HG02870 (cell line): ENCODE measurements at regions not wholly inside any gene's neighbourhood (a gene's known extent, or its start where the extent isn't known, plus 50 kb on each side); places are given as distances from the start of the nearest gene placed in this dataset.
"Not testable (repeated sequence)": the region's sequence is repeated elsewhere in the genome, so short reads cannot be mapped to it uniquely, and the experiment has no call there.

ENCODE experiments used
- ATAC-seq: cut with Tn5 transposase; IDR thresholded peaks from one replicate; pipeline ENCODE4 v1.9.1; 2021; ENCODE audit warnings: mild to moderate bottlenecking, moderate library complexity; ENCODE audit not compliant: unreplicated experiment

DNA sequence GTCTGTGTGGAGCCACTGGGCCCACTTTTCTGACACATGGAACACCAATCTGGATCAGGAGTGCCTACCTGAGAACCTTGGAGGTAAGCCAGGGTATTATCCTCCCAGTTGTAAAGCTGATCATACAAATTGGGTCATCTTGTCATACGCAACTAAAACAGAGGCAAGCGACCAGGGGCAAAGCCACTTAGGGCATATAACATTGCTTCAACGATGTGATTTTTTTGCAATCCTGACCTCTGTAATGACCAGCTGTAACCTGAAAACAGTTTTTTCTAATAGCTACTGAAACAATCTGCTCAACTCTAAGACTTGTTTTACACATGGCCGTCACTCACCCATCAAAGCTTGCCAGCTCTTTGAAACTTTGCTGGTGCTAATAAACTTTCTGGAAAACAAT, 261.5 kb upstream of the AGTR2 start:
- ATAC-seq, result no peak

GRCh38 chrX:115911967-115912366, 258.6 kb upstream of the AGTR2 start:
- no peak for ATAC-seq

GRCh38 chrX:115912372-115912897, 258.1 kb upstream of the AGTR2 start:
- ATAC-seq, result peak; percentile 88

GRCh38 chrX:115913575-115913974, 257.0 kb upstream of the AGTR2 start:
- peak; percentile 46 for ATAC-seq

DNA sequence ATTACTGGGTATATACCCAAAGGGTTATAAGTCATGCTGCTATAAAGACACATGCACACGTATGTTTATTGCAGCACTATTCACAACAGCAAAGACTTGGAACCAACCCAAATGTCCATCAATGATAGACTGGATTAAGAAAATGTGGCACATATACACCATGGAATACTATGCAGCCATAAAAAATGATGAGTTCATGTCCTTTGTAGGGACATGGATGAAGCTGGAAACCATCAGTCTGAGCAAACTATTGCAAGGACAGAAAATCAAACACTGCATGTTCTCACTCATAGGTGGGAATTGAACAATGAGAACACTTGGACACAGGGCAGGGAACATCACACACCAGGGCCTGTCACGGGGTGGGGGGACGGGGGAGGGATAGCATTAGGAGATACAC, 254.9 kb upstream of the AGTR2 start:
- not testable (repeated sequence) for ATAC-seq

- no peak for ATAC-seq
Observed at GRCh38 chrX:115929480-115929879, 241.1 kb upstream of the AGTR2 start.

GRCh38 chrX:115936008-115936407, 234.5 kb upstream of the AGTR2 start:
- no peak for ATAC-seq

- peak; percentile 59 for ATAC-seq
Observed at GRCh38 chrX:115939070-115939469, 231.5 kb upstream of the AGTR2 start.

GRCh38 chrX:115939636-115940160, 230.8 kb upstream of the AGTR2 start:
- no peak for ATAC-seq

DNA sequence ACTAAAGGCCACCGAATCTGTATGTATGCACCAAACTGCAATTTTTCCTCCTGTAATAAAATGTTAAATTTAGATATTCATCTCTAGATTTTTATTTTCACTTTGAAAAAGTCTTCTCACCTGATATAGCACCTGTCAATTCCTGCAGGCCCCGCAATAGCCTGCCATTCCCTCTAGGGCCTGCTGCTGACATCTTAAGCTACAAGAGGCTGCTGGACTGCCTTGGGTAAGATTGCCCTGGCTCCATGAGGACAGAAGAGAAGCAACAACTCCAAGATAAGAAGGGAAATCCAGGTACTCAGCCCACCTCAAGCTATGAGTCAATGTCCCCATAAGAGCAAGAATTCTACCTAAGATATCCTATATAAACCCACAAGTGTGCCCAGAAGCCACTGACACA, 230.2 kb upstream of the AGTR2 start:
- peak; percentile 26 for ATAC-seq

- ATAC-seq, result peak; percentile 65
Observed at GRCh38 chrX:115940888-115941332, 229.6 kb upstream of the AGTR2 start.

- no peak for ATAC-seq
Observed at GRCh38 chrX:115941388-115941787, 229.2 kb upstream of the AGTR2 start.

DNA sequence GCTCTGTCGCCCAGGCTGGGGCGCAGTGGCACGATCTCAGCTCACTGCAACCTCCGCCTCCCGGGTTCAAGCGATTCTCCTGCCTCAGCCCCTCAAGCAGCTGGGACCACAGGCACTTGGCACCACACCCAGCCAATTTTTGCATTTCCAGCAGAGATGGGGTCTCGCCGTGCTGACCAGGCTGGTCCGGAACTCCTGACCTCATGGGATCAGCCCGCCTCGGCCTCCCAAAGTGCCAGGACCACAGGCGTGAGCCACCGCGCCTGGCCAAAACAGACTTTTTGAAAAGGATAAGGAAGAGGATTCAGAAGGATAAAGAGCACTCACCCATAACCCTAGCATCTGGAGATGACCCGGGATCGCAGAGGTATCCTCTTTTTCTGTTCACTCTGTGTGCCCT, 224.5 kb upstream of the AGTR2 start:
- ATAC-seq, result no peak

DNA sequence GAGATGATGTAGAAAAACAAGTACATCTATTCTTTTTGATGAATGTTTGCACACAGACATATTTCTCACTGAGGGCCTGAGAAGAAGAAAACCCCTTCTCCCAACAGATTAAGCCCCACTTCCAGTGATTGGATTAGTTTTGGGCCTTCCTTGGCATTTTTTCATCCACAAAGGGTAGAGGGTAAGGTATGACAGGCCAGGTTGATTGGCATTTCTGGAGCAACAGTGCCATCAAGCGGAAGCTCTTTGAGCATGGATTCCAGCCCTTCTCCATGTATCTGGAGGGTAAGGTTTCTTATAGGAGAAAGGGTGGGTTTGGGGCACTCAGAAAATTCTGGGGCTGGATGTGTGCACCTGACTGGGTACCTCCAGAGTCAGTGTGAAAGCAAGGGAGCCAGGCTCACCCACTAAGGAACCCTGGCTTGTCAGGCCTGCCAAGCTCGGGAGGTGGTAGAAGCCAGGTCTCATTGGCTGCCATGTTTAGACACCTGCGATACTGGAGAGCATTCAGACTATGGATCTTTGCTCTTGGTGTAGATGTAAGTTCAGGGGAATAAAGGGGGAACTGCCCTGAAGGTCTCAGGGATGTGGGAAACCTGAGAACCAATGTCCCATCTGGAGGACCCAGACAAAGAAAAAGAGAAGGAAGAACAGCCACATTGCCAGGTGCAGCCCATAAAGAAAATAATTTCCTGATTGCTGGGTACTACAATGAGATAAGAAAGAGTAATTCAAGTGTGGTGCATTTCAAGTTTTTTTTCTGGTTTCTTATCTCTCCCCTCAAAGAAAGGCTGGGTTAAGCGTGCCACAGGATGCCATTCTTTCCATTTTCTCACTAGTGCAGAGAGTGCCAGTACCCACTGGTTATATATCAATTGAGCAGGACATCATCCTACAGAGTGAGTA, 222.3 kb upstream of the AGTR2 start:
- peak; percentile 44 for ATAC-seq

GRCh38 chrX:115949900-115950822, 220.4 kb upstream of the AGTR2 start:
- ATAC-seq, result no peak

GRCh38 chrX:115952417-115953092, 218.0 kb upstream of the AGTR2 start:
- ATAC-seq, result no peak

DNA sequence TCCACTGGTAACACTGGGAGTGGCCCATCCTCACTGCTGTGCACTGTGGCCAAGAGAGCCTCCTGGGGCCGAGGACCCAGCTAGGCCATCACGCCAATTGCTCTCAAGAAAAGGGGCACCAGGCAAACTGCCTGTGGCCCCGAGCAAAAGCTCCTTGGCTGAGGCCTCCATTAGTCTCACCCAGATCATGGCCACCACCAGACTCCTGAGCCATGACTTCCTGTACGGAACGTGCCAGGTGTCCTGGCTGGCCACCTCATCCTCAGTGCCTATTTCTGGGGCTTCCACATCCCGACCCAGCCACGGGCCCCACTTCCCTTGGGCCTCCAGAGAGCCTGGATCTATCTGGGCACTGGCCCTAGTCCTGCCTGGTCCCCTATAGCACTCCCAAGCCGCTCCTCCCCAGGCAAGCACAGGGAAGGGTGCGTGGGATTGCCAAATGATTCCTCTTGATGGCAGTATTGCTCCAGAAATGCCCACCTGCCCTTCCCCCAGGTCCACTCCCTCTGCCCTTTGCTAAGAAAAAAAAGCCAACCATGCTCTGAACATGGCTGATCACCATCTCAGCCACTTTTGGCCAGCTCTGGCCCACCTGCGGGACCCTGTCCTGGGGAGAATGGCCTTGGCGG, 212.6 kb upstream of the AGTR2 start:
- peak; percentile 38 for ATAC-seq

DNA sequence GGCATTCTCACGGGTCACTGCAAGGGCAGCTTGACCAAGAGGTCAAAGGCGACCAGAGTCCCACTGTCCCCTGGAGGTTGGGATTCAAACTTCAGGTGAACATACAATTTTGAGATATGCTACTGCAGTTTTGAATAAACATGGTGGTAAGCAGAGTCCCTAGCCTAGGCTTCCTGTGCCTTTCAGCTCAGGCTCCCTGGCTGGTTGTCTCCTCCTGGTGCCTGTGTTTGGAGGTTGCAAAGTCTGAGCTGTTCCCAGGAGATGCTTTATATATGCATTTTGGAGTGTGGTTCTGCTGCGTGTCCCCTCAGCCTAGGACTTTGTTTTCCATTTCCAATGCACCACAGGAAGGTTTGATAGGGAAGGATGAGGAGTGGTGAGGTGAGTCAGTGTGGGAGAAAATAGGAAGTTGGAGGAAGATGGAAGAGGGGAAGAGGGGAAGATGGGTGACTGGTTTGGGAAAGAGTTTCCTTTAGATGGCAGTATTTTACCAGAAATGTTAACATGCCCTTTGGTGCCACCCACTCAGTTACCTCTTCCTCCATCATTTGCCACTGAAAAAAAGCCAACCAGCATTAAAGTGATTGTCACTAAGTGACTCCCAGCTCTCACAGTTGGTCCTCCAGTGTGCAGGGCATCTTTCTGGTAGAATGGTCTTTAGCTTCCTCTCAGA, 211.7 kb upstream of the AGTR2 start:
- ATAC-seq, result peak; percentile 22

GRCh38 chrX:115960440-115961084, 210.0 kb upstream of the AGTR2 start:
- no peak for ATAC-seq
